ENCODE measurements at regions not wholly inside any gene's neighbourhood (a gene's known extent, or its start where the extent isn't known, plus 50 kb on each side); places are given as distances from the start of the nearest gene placed in this dataset.

DNA sequence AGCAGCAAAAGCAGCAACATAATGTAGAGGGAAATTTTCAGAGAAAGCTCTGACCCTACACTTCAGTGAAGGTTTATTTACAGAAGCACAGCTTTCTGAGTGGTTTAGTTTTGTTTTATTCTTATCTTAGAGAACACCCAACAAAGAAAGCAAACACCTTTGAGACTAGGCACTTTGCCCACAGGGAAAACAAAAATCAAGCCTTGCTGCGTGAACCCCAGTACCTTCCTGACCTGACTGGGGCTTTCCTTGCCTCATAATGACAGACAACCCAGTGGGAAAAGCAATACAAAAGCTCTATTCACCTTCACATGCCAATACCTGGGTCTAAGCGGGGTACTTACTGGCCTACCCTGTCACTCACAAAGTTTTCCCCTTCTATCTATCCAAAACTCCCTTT is 189.8 kb downstream of the HINT1 start:
- TF ChIP-seq, protein P1, sequence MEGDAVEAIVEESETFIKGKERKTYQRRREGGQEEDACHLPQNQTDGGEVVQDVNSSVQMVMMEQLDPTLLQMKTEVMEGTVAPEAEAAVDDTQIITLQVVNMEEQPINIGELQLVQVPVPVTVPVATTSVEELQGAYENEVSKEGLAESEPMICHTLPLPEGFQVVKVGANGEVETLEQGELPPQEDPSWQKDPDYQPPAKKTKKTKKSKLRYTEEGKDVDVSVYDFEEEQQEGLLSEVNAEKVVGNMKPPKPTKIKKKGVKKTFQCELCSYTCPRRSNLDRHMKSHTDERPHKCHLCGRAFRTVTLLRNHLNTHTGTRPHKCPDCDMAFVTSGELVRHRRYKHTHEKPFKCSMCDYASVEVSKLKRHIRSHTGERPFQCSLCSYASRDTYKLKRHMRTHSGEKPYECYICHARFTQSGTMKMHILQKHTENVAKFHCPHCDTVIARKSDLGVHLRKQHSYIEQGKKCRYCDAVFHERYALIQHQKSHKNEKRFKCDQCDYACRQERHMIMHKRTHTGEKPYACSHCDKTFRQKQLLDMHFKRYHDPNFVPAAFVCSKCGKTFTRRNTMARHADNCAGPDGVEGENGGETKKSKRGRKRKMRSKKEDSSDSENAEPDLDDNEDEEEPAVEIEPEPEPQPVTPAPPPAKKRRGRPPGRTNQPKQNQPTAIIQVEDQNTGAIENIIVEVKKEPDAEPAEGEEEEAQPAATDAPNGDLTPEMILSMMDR (IDR thresholded peaks at IDR 0.05) = no peak
- TF ChIP-seq GTF2I (CRISPR knock-in tag; conservative IDR thresholded peaks at IDR 0.05) (no peak), SMAD4 (CRISPR knock-in tag; IDR thresholded peaks at IDR 0.05) (no peak), RELA (CRISPR knock-in tag; IDR thresholded peaks at IDR 0.05; ENCODE audit: borderline replicate concordance) (no peak), PRRX2 (CRISPR knock-in tag; IDR thresholded peaks at IDR 0.05) (no peak), ETV6 (CRISPR knock-in tag; IDR thresholded peaks at IDR 0.05) (no peak), CREB1 (CRISPR knock-in tag; IDR thresholded peaks at IDR 0.05) (no peak), FOXJ3 (CRISPR knock-in tag; IDR thresholded peaks at IDR 0.05; ENCODE audit: borderline replicate concordance) (no peak), ZNF416 (CRISPR knock-in tag; IDR thresholded peaks at IDR 0.05) (no peak)
- TF ChIP-seq, protein P2, sequence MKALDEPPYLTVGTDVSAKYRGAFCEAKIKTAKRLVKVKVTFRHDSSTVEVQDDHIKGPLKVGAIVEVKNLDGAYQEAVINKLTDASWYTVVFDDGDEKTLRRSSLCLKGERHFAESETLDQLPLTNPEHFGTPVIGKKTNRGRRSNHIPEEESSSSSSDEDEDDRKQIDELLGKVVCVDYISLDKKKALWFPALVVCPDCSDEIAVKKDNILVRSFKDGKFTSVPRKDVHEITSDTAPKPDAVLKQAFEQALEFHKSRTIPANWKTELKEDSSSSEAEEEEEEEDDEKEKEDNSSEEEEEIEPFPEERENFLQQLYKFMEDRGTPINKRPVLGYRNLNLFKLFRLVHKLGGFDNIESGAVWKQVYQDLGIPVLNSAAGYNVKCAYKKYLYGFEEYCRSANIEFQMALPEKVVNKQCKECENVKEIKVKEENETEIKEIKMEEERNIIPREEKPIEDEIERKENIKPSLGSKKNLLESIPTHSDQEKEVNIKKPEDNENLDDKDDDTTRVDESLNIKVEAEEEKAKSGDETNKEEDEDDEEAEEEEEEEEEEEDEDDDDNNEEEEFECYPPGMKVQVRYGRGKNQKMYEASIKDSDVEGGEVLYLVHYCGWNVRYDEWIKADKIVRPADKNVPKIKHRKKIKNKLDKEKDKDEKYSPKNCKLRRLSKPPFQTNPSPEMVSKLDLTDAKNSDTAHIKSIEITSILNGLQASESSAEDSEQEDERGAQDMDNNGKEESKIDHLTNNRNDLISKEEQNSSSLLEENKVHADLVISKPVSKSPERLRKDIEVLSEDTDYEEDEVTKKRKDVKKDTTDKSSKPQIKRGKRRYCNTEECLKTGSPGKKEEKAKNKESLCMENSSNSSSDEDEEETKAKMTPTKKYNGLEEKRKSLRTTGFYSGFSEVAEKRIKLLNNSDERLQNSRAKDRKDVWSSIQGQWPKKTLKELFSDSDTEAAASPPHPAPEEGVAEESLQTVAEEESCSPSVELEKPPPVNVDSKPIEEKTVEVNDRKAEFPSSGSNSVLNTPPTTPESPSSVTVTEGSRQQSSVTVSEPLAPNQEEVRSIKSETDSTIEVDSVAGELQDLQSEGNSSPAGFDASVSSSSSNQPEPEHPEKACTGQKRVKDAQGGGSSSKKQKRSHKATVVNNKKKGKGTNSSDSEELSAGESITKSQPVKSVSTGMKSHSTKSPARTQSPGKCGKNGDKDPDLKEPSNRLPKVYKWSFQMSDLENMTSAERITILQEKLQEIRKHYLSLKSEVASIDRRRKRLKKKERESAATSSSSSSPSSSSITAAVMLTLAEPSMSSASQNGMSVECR (CRISPR knock-in tag; IDR thresholded peaks at IDR 0.05; ENCODE audit: borderline replicate concordance) = no peak
- TF ChIP-seq, protein P3, sequence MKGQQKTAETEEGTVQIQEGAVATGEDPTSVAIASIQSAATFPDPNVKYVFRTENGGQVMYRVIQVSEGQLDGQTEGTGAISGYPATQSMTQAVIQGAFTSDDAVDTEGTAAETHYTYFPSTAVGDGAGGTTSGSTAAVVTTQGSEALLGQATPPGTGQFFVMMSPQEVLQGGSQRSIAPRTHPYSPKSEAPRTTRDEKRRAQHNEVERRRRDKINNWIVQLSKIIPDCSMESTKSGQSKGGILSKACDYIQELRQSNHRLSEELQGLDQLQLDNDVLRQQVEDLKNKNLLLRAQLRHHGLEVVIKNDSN (CRISPR knock-in tag; IDR thresholded peaks at IDR 0.05) = no peak
- TF ChIP-seq, protein P4, sequence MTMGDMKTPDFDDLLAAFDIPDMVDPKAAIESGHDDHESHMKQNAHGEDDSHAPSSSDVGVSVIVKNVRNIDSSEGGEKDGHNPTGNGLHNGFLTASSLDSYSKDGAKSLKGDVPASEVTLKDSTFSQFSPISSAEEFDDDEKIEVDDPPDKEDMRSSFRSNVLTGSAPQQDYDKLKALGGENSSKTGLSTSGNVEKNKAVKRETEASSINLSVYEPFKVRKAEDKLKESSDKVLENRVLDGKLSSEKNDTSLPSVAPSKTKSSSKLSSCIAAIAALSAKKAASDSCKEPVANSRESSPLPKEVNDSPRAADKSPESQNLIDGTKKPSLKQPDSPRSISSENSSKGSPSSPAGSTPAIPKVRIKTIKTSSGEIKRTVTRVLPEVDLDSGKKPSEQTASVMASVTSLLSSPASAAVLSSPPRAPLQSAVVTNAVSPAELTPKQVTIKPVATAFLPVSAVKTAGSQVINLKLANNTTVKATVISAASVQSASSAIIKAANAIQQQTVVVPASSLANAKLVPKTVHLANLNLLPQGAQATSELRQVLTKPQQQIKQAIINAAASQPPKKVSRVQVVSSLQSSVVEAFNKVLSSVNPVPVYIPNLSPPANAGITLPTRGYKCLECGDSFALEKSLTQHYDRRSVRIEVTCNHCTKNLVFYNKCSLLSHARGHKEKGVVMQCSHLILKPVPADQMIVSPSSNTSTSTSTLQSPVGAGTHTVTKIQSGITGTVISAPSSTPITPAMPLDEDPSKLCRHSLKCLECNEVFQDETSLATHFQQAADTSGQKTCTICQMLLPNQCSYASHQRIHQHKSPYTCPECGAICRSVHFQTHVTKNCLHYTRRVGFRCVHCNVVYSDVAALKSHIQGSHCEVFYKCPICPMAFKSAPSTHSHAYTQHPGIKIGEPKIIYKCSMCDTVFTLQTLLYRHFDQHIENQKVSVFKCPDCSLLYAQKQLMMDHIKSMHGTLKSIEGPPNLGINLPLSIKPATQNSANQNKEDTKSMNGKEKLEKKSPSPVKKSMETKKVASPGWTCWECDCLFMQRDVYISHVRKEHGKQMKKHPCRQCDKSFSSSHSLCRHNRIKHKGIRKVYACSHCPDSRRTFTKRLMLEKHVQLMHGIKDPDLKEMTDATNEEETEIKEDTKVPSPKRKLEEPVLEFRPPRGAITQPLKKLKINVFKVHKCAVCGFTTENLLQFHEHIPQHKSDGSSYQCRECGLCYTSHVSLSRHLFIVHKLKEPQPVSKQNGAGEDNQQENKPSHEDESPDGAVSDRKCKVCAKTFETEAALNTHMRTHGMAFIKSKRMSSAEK (CRISPR knock-in tag; IDR thresholded peaks at IDR 0.05; ENCODE audit: borderline replicate concordance) = no peak
- TF ChIP-seq, protein P5, sequence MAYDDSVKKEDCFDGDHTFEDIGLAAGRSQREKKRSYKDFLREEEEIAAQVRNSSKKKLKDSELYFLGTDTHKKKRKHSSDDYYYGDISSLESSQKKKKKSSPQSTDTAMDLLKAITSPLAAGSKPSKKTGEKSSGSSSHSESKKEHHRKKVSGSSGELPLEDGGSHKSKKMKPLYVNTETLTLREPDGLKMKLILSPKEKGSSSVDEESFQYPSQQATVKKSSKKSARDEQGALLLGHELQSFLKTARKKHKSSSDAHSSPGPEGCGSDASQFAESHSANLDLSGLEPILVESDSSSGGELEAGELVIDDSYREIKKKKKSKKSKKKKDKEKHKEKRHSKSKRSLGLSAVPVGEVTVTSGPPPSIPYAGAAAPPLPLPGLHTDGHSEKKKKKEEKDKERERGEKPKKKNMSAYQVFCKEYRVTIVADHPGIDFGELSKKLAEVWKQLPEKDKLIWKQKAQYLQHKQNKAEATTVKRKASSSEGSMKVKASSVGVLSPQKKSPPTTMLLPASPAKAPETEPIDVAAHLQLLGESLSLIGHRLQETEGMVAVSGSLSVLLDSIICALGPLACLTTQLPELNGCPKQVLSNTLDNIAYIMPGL (CRISPR knock-in tag; IDR thresholded peaks at IDR 0.05) = no peak
- TF ChIP-seq, protein P6, sequence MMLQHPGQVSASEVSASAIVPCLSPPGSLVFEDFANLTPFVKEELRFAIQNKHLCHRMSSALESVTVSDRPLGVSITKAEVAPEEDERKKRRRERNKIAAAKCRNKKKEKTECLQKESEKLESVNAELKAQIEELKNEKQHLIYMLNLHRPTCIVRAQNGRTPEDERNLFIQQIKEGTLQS (CRISPR knock-in tag; conservative IDR thresholded peaks at IDR 0.05) = no peak
